Hematopoietic multipotent progenitor cell treated with erythropoietin and hydrocortisone succinate and interleukin-3 and kit ligand, for 15 days (in vitro differentiated cells): ENCODE measurements at regions not wholly inside any gene's neighbourhood (a gene's known extent, or its start where the extent isn't known, plus 50 kb on each side); places are given as distances from the start of the nearest gene placed in this dataset.

ENCODE experiments used
- DNase-seq: peaks from one replicate; pipeline ENCODE4 v3.0.0-alpha.2; 2015; ENCODE audit warnings: low spot score

GRCh38 chrY:7464742-7465141, 553.2 kb upstream of the AMELY start:
- no peak for DNase-seq

DNA sequence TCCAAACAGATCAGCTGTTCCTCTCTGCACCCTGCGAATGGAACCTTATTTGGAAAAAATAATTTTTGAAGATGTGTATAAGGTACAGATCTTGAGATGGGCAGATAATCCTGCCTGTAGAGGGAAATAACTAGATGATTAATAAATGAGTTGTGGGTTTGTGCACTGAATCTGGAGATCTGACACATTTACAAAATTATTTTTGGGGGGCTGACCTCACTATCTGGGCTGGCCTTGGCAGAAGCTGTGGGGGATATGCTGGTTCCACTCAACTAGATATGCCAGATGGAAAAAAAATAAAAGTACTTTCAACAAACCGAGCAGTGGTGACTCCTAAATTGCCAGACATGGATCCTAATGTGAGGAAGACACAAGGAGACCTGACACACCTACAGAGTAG, 552.2 kb upstream of the AMELY start:
- DNase-seq: no peak

DNA sequence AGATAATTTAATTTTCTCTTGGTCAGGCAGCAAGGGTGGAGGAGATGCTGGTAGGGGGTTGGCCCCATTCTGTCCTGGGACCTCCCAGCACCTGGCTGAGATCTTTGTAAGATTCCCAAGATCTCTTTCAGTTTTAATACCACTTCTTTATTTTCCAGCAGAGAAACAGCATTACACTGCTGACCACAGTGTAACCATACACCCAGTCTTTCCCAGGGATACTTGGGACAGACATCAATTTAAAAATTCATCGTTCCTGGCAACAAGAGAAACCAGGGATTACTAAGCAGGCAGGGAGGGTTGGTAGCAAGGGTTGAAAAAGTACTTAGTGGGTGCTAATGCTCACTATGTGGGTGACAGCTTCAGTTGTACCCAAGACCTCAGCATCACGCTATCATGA, 551.6 kb upstream of the AMELY start:
- no peak for DNase-seq

DNA sequence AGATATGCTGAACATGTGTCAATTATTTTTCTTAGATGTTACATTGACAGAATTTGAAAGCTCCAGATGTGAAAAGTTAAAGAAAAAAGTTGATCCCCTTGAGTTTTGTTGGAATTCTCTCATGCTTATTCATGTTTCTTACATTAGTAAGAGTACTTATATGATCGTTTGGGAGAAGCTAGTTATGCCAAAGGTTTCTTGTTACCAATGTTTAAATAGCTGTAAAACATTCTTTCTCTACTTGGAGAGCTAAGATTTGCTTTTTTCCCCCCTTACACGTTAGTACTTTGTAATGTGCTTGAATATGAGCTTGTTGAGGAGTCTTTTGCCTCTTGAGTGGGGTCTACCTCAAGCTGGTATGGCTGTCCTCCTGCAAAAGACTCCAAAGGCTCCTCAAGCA, 551.1 kb upstream of the AMELY start:
- DNase-seq: no peak

DNA sequence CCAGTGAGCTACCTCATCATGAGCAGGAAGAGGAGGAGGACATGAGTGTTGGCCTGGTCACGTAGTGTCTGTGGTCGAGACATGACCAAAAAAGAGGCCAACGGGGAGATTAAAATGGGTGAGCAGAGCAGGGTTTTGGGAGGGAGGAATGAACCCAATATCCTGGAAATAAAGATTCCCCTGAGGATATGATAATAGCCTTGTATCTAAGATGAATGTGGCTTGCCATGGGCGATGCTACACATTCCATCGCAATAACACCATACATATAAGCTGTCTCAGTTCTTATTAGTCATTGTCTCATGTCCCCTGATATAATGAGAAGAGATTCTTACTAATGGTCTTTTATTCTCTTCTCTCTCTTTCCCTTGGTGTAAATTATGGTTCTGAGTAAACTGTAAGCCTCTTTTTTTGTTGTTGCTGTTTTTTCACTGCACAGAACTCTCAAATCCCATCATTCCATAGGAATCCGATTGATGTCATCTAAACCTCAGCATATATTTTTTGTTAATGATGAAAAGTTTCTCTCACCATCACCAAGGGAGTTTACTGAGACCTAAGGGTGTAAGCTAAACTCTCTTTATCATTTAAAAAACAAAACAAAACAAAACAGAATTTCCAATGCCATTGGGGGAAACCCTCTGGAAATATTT, 550.4 kb upstream of the AMELY start:
- no peak for DNase-seq

- DNase-seq: no peak
Measured at GRCh38 chrY:7459802-7460201, 548.2 kb upstream of the AMELY start.

GRCh38 chrY:7458301-7459078, 546.9 kb upstream of the AMELY start:
- DNase-seq: no peak

DNA sequence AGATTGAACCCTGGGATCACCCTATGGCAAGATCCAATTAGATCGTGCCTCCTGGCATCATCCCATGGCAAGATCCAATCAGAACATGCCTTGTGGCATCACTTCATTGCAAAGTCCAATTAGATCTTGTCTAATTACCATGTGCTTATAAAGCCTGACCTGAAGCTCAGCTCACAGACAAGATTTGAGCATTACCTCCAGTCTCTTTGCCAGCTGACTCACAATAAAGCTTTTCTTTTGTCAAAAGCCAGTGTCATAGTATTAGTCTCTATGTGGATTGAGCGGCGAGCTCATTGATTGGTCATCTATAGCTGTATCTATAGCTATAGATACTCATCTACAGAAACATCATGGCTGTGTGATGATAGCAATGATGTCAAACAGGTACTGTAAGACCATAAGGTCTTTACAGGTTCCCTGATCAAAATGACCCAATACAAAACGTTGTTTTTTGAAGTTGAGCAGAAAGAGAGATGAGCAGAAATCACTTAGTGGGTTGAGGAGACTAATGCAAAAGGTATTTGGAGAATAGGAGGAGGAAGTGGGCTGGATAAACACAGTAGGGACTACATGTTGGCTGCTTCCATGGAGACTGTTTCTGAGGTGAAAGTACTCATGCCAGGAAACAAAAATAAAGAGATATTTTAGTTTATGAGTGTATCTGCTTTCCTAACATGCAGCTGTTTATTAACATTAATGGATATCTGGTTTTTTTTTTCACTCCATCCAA, 545.9 kb upstream of the AMELY start:
- no peak for DNase-seq

GRCh38 chrY:7455626-7456025, 544.1 kb upstream of the AMELY start:
- no peak for DNase-seq

GRCh38 chrY:7453336-7453735, 541.8 kb upstream of the AMELY start:
- no peak for DNase-seq

GRCh38 chrY:7452246-7452645, 540.7 kb upstream of the AMELY start:
- no peak for DNase-seq

GRCh38 chrY:7449860-7450259, 538.3 kb upstream of the AMELY start:
- no peak for DNase-seq

DNA sequence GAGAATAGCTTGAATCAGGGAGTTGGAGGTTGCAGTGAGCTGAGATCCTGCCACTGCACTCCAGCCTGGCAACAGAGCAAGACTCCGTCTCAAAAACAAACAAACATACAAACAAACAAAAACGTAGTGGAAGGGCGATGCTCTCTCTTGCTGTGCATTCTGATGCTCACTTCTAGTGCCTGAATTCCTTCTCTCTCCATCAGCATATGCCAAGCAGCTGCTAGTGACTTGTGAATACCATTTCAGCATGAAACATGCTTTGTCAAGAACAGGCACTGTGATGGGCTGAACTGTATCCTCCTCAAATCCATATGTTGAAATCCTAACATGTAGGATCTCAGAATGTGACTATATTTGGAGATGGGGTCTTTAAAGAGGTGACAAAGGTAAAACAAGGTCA, 537.1 kb upstream of the AMELY start:
- no peak for DNase-seq

- no peak for DNase-seq
Measured at GRCh38 chrY:7447881-7448516, 536.4 kb upstream of the AMELY start.

GRCh38 chrY:7444141-7444540, 532.6 kb upstream of the AMELY start:
- no peak for DNase-seq

DNA sequence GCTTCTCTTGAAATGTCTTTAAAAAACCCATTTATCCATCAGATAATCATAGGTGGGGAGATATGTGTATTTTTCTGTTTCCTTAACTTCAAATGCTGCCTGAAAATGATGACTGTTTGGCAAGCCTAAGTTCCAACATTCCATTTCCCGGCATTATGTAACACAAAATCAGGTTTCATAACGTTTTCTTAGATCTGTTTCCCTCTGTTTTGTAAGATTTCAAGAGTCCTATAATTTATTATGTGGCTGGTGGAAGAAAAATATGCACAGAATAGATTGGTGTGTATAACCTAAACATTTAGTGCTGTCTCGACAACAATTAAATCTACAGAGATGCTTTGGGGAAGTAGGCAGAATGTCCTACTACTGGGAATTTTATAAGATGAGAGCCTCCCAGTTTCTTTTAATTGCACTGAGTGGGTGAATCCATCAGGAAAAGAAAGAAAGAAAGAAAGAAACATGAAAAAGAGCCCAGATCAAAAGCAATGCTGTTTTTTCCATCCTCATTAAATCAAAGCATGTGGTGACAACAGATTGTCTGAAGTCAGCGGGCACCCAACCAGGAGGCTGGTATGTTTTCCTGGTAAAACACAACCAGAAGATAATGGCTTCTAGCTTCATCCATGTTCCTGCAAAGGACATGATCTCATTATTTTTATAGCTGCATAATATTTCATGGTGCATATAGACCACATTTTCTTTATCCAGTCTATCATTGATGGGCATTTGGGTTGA, 529.4 kb upstream of the AMELY start:
- no peak for DNase-seq

DNA sequence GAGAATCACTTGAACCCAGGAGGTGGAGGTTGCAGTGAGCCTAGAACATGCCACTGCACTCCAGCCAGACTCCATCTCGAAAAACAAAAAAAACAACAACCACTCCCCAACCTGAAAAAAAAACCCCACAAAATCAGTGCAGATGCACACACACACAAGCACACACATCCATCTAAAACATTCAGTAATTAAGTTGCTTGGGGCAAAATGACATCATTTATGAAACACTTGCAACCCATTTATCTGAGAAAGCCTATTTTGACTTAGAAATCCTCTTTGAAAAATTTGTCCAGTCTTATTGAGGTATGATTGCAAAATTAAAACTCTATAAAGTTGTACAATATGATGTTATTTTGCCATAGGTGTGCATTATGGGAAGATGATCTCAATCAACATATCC, 525.5 kb upstream of the AMELY start:
- DNase-seq: no peak

DNA sequence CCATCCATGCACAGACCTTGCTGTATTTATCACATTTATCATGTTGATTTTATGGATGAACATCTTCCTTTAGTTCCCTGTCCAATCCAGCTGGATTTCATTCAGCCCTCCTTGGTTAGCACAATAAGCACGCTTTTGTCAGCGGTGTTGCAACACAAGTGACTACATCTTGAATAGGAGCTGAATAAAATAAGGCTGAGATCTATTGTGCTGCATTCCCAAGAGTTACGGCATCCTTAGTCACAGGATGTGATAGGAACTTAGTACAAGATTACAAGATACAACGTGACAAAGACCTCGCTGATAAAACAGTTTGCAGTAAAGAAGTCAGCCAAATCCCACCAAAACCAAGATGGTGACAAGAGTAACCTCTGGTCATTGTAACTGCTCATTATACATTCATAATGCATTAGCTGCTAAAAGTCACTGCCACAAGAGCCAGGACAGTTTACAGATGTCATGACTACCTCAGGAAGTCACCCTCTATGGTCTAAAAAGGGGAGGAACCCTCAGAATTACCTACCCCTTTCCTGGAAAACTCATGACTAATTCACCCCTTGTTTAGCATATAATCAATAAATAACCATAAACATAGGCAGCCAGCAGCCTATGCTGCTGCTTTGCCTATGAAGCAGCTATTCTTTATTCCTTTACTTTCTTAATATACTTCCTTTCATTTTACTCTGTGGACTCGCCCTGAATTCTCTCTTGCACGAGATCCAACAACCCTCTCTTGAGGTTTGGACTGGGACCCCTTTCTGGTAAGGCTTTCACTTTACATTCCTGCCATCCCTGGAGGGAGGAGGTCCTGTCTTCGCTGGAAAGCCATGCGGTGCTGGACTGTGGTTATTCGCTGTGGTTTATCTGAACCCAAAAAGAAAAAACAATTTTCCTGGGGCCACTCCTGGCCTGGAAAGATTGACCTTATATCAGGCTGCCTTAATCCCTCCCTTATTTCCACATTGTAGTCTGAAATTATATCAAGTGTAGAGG, 522.6 kb upstream of the AMELY start:
- DNase-seq: no peak

- no peak for DNase-seq
Measured at GRCh38 chrY:7419165-7419564, 507.6 kb upstream of the AMELY start.

DNA sequence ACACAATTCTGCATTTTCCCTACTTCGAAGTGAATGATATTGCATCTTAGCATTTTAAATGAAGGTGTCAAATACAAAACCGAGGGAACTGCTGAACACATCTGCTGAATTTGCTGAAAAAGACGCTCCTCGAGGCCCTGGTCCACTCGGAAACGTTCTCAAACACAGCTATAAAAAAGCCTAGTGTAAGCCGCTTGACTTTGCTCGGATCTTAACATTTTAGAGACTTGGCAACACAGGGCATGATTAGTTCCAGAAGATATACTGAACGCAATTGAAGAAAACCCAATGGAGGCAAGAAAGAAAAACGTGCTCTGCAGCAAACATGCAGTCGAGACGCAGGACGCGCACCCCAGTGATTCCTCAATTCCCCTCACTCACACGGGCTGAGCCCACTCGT, 506.4 kb upstream of the AMELY start:
- no peak for DNase-seq

GRCh38 chrY:7416406-7416805, 504.9 kb upstream of the AMELY start:
- DNase-seq: no peak
